Naive thymus-derived CD4-positive, alpha-beta T cell (primary cell): ENCODE measurements at regions not wholly inside any gene's neighbourhood (a gene's known extent, or its start where the extent isn't known, plus 50 kb on each side); places are given as distances from the start of the nearest gene placed in this dataset.
"Not testable (repeated sequence)": the region's sequence is repeated elsewhere in the genome, so short reads cannot be mapped to it uniquely, and the experiment has no call there.

Experiments used
- ATAC-seq: fragments of 150-1000 bp; cut with Tn5 transposase; 2 replicates; pipeline ENCODE4 v1.10.0; 2021; ENCODE audit warnings: mild to moderate bottlenecking, moderate library complexity
- CTCF ChIA-PET: fragments of 350-600 bp; sonication (Branson Sonifier 250); formaldehyde crosslinking; loops from one replicate; lab custom pipeline; 2021; ENCODE audit warnings: antibody characterized with exemption; lab: Charles Lee
- POLR2A ChIA-PET: fragments of 350-600 bp; sonication (Branson Sonifier 250); formaldehyde crosslinking; loops from one replicate; lab custom pipeline; 2021; ENCODE audit warnings: antibody characterized with exemption, inconsistent platforms; lab: Charles Lee
- DNase-seq, 9 donors: peaks; one replicate each; pipeline versions ENCODE4 v3.0.0 to v3.0.0-alpha.2; 2020 to 2022; ENCODE audit warnings: mixed read lengths in 1 of 9
- H3K27ac ChIP-seq: one replicate; pipeline ENCODE4 v1.7.0; 2013; ENCODE audit warnings: mild to moderate bottlenecking, low read depth, low read length, moderate library complexity
- H3K27me3 ChIP-seq, 2 donors: one replicate each; pipeline ENCODE4 v1.7.0; 2013; ENCODE audit warnings: low read length in 2 of 2, mild to moderate bottlenecking in 2 of 2, moderate library complexity in 2 of 2; ENCODE audit not compliant: control insufficient read depth in 2 of 2, insufficient read depth in 2 of 2
- H3K36me3 ChIP-seq, 3 experiments: 1 replicate in 2 of 3; 2 replicates in 1 of 3; pipeline ENCODE4 v1.7.0; 2013; ENCODE audit warnings: low read length in 3 of 3, mild to moderate bottlenecking in 3 of 3, moderate library complexity in 1 of 3; ENCODE audit not compliant: insufficient read depth in 3 of 3, control insufficient read depth in 2 of 3
- H3K4me1 ChIP-seq, 2 donors: one replicate each; pipeline ENCODE4 v1.7.0; 2013; ENCODE audit warnings: low read length in 2 of 2, mild to moderate bottlenecking in 2 of 2, moderate library complexity in 1 of 2; ENCODE audit not compliant: control insufficient read depth in 2 of 2, insufficient read depth in 2 of 2
- H3K4me3 ChIP-seq: 2 replicates; pipeline ENCODE4 v1.7.0; 2013; ENCODE audit warnings: mild to moderate bottlenecking, low read length
- H3K9me3 ChIP-seq, 3 experiments: 1 replicate in 2 of 3; 2 replicates in 1 of 3; pipeline ENCODE4 v1.7.0; 2013; ENCODE audit warnings: low read length in 3 of 3; ENCODE audit not compliant: control insufficient read depth in 2 of 3
- H3K27ac Mint-ChIP-seq, 9 donors: one replicate each; pipeline ENCODE4 v1.8.0; 2020 to 2022; ENCODE audit warnings: mixed read lengths in 9 of 9, mild to moderate bottlenecking in 8 of 9, moderate library complexity in 5 of 9, inconsistent platforms in 2 of 9
- H3K27me3 Mint-ChIP-seq, 5 donors: one replicate each; pipeline ENCODE4 v1.8.0; 2021 to 2022; ENCODE audit warnings: mixed read lengths in 5 of 5, mild to moderate bottlenecking in 1 of 5
- H3K36me3 Mint-ChIP-seq, 5 donors: one replicate each; pipeline ENCODE4 v1.8.0; 2020 to 2022; ENCODE audit warnings: mixed read lengths in 5 of 5, mild to moderate bottlenecking in 3 of 5, inconsistent platforms in 1 of 5
- H3K4me1 Mint-ChIP-seq, 7 donors: one replicate each; pipeline ENCODE4 v1.8.0; 2020 to 2022; ENCODE audit warnings: mixed read lengths in 7 of 7, mild to moderate bottlenecking in 3 of 7, inconsistent platforms in 1 of 7
- H3K4me3 Mint-ChIP-seq, 10 donors: one replicate each; pipeline ENCODE4 v1.8.0; 2020 to 2022; ENCODE audit warnings: mild to moderate bottlenecking in 10 of 10, mixed read lengths in 10 of 10, moderate library complexity in 6 of 10, inconsistent platforms in 2 of 10
- H3K9me3 Mint-ChIP-seq, 11 donors: one replicate each; pipeline ENCODE4 v1.8.0; 2020 to 2022; ENCODE audit warnings: mixed read lengths in 11 of 11, mild to moderate bottlenecking in 4 of 11, inconsistent platforms in 1 of 11, moderate library complexity in 1 of 11
- intact Hi-C, 2 donors: fragments of 100-400 bp; cut with micrococcal nuclease; formaldehyde crosslinking; loops; one replicate each; pipeline ENCODE4 v1.15.1; 2023

DNA sequence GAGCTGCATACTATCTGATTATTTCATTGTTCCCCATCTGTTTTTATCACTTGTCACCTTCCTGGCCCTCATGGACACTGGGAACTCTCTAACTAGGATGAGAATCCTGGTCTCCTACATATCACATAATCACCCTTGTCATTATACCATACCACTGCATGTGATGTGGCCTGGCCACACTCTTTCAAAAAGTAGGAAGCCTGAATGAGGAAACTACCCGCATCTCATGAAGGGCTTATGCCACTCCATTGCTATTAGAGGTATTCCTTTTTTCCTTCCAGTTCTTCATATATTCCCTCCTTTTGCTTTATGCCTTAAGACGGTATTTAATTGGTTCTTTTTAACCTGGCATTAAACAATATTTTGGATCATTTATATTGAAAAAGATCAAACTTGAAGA lies 1341.4 kb upstream of the NUDT12 start:
- Histone ChIP-seq H3K27me3 (no peaks in the 10 kb centered on the region), H3K4me1 (no peaks in the 10 kb centered on the region), H3K9me3 (no peaks in the 10 kb centered on the region), H3K4me3 (no peak overlapping the region), H3K36me3 (no peaks in the 10 kb centered on the region), H3K27ac (no peak overlapping the region)
- no peaks in the 10 kb centered on the region for H3K36me3 Mint-ChIP-seq
- no peaks in the 10 kb centered on the region for H3K27me3 Mint-ChIP-seq
- DNase-seq (no peak), ATAC-seq (no peak)
- intact Hi-C loops = no loop called here
- no peak overlapping the region for H3K27ac Mint-ChIP-seq
- no peaks in the 10 kb centered on the region for H3K4me1 Mint-ChIP-seq
- H3K4me3 Mint-ChIP-seq = no peak overlapping the region
- CTCF ChIA-PET = no interaction called here
- peaks cover 0 to 13% (median under 1%) of the 10 kb centered on the region in 11 donors for H3K9me3 Mint-ChIP-seq
- POLR2A ChIA-PET = no interaction called here

DNA sequence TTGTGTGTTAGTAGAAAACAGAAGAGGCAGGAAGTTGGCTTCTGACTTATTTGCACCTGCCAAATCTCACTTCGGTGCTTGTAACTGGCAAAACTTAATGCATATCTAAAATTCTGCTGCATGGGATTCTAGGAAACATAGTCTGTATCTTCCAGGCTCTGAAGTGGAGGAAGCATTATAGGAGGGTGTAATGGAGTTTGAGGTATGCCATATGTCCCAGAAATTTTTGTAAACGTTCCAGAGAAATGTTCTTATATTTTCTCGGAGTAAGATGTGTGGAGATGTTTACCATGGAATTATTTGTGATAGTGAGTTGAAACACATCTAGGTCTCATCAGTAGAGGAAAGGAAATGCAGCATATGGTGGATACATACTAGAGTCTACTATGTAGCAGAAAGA lies 1329.0 kb upstream of the NUDT12 start:
- ATAC-seq = no peak
- intact Hi-C loops = no loop called here
- H3K27me3 ChIP-seq = no peaks in the 10 kb centered on the region
- Mint-ChIP-seq H3K36me3 (no peaks in the 10 kb centered on the region), H3K9me3 (peaks cover 0 to 17% (median 2%) of the 10 kb centered on the region in 11 donors), H3K27me3 (no peaks in the 10 kb centered on the region), H3K4me1 (no peaks in the 10 kb centered on the region), H3K4me3 (no peak overlapping the region), H3K27ac (no peak overlapping the region)
- ChIA-PET POLR2A (no interaction called here), CTCF (no interaction called here)
- no peaks in the 10 kb centered on the region for H3K36me3 ChIP-seq
- H3K4me3 ChIP-seq = no peak overlapping the region
- H3K9me3 ChIP-seq = no peaks in the 10 kb centered on the region
- no peak for DNase-seq
- H3K27ac ChIP-seq = no peak overlapping the region
- H3K4me1 ChIP-seq = no peaks in the 10 kb centered on the region

DNA sequence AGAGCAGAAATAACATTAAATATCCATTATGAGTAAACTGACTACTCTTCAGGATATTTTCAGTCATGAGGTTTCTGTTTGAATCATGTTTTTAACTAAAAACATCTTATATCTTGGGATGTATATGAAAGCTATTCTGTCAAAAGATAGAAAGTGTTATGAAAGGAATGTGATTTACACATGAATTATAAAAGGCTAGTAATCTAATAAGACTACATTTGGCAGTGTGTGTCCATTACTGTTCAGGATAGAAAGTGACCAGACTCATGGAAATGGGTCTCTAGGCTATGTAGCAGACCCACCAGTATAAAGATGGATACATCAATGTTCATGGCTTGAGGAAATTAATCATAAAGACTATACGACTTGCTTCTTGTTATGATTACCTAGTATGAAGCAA lies 1328.2 kb upstream of the NUDT12 start:
- Histone ChIP-seq H3K27ac (no peak overlapping the region), H3K4me1 (no peaks in the 10 kb centered on the region), H3K9me3 (no peaks in the 10 kb centered on the region), H3K4me3 (no peak overlapping the region), H3K36me3 (no peaks in the 10 kb centered on the region), H3K27me3 (no peaks in the 10 kb centered on the region)
- Mint-ChIP-seq H3K9me3 (peaks cover 0 to 17% (median 3%) of the 10 kb centered on the region in 11 donors), H3K4me1 (no peaks in the 10 kb centered on the region), H3K4me3 (no peak overlapping the region), H3K36me3 (no peaks in the 10 kb centered on the region), H3K27ac (no peak overlapping the region), H3K27me3 (no peaks in the 10 kb centered on the region)
- ChIA-PET CTCF (no interaction called here), POLR2A (no interaction called here)
- DNase-seq (no peak), ATAC-seq (no peak)
- intact Hi-C loops = no loop called here

DNA sequence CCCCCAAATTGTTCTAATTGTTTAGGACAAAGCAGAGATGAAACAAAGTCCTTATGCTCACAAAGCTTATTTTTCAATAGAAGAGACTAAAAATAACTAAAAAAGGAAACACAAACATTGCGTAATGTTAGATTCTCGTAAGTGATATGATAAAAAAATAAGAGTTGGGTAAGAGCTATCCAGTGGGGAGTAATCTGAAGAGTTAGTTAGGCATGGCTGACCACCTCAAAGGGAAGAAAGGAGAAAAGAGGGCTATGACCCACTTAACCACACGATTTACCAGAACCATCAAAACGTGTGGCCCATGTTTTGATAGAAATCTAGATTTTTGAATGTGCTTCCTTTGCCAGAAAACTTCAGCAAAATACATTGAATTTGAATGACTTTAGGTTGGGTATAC lies 1296.8 kb upstream of the NUDT12 start:
- no peak for ATAC-seq
- Histone ChIP-seq H3K27ac (no peak overlapping the region), H3K4me1 (no peaks in the 10 kb centered on the region), H3K4me3 (no peak overlapping the region), H3K36me3 (no peaks in the 10 kb centered on the region), H3K27me3 (no peaks in the 10 kb centered on the region), H3K9me3 (no peaks in the 10 kb centered on the region)
- POLR2A ChIA-PET = no interaction called here
- Mint-ChIP-seq H3K36me3 (no peaks in the 10 kb centered on the region), H3K4me1 (no peaks in the 10 kb centered on the region), H3K9me3 (peaks cover 0 to 10% (median 2%) of the 10 kb centered on the region in 11 donors), H3K27ac (no peak overlapping the region), H3K27me3 (no peaks in the 10 kb centered on the region), H3K4me3 (no peak overlapping the region)
- no peak for DNase-seq
- CTCF ChIA-PET = no interaction called here
- intact Hi-C loops = no loop called here

DNA sequence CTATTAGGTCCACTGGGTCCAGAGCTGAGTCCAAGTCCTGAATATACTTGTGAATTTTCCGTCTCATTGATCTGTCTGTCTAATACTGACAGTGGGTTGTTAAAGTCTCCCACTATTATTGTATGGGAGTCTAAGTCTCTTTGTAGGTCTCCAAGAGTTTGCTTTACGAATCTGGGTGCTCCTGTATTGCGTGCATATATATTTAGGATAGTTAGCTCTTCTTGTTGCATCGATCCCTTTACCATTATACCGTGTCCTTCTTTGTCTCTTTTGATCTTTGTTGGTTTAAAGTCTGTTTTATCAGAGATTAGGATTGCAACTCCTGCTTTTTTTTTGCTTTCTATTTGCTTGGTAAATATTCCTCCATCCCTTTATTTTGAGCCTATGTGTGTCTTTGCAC lies 1289.5 kb upstream of the NUDT12 start:
- ATAC-seq, H3K36me3 ChIP-seq, H3K27me3 ChIP-seq, POLR2A ChIA-PET, intact Hi-C loops, H3K27ac ChIP-seq, H3K36me3 Mint-ChIP-seq, CTCF ChIA-PET, H3K4me3 Mint-ChIP-seq, H3K4me1 ChIP-seq, H3K4me3 ChIP-seq, H3K4me1 Mint-ChIP-seq, H3K27me3 Mint-ChIP-seq, H3K9me3 ChIP-seq, DNase-seq, H3K27ac Mint-ChIP-seq: not testable (repeated sequence)
- peaks cover 0 to 33% (median 12%) of the 10 kb centered on the region in 11 donors for H3K9me3 Mint-ChIP-seq

DNA sequence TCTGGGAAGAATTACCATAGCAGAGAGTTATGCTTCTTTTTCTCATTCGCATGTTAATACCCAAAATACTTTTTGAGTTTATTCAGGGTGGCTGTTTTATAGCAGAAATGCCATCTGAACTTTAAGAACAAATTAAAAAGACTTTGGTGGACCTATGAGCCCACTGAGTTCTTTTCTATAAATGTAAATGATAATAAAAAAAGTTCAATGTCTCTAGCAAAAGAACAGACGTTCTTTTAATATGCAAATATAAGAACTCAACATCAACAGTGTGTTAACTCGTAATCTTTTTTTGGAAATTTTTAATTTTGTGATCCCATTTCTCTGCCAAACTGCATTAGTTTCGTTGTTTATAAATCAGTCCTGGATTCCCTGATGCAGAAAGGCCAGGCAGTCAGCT lies 1283.0 kb upstream of the NUDT12 start:
- no peak overlapping the region for H3K4me3 ChIP-seq
- no peaks in the 10 kb centered on the region for H3K9me3 ChIP-seq
- H3K27ac ChIP-seq = no peak overlapping the region
- H3K27me3 ChIP-seq = no peaks in the 10 kb centered on the region
- H3K4me1 Mint-ChIP-seq = no peaks in the 10 kb centered on the region
- no peak for DNase-seq
- no peak for ATAC-seq
- H3K4me3 Mint-ChIP-seq = no peak overlapping the region
- no peak overlapping the region for H3K27ac Mint-ChIP-seq
- no peaks in the 10 kb centered on the region for H3K4me1 ChIP-seq
- ChIA-PET POLR2A (no interaction called here), CTCF (no interaction called here)
- intact Hi-C loops = no loop called here
- H3K36me3 Mint-ChIP-seq = no peaks in the 10 kb centered on the region
- no peaks in the 10 kb centered on the region for H3K36me3 ChIP-seq
- peaks cover 0 to 9% (median 4%) of the 10 kb centered on the region in 11 donors for H3K9me3 Mint-ChIP-seq
- H3K27me3 Mint-ChIP-seq = no peaks in the 10 kb centered on the region

DNA sequence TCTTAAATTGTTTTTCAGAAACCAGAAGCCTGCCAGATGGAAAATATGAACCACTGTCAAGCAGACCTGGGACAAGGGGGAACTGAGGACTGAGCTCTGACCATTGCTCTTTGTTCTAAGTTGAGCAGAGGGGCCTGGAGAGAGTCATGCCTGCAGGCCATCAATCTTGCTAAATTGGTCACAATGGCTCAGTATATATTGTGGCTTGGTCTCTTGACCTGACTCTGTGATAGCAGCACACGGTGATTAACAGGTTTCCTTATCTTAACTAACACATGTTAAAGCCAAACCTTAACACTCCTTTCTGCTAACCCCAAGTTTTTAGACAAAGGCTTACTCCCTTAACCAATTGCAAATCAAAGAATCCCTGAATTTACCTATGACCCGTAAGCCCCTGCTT lies 1281.2 kb upstream of the NUDT12 start:
- H3K4me3 Mint-ChIP-seq = no peak overlapping the region
- intact Hi-C loops = no loop called here
- Histone ChIP-seq H3K27ac (no peak overlapping the region), H3K36me3 (no peaks in the 10 kb centered on the region), H3K4me3 (no peak overlapping the region), H3K9me3 (no peaks in the 10 kb centered on the region), H3K27me3 (no peaks in the 10 kb centered on the region), H3K4me1 (no peaks in the 10 kb centered on the region)
- no peaks in the 10 kb centered on the region for H3K36me3 Mint-ChIP-seq
- ATAC-seq (no peak), DNase-seq (no peak)
- H3K4me1 Mint-ChIP-seq = no peaks in the 10 kb centered on the region
- no peak overlapping the region for H3K27ac Mint-ChIP-seq
- POLR2A ChIA-PET = no interaction called here
- no peaks in the 10 kb centered on the region for H3K27me3 Mint-ChIP-seq
- CTCF ChIA-PET = no interaction called here
- peaks cover 0 to 9% (median 0%) of the 10 kb centered on the region in 11 donors for H3K9me3 Mint-ChIP-seq
